A549 (cell line): ENCODE measurements at regions not wholly inside any gene's neighbourhood (a gene's known extent, or its start where the extent isn't known, plus 50 kb on each side); places are given as distances from the start of the nearest gene placed in this dataset.

Source experiments
- CEBPB ChIP-seq, 2 experiments: fragments of >200 bp in 1 of 2; sonication (Bioruptor Twin) in 1 of 2; formaldehyde crosslinking in 1 of 2; IDR thresholded peaks; 2 replicates each; pipeline ENCODE4 v1.6.1; 2012 to 2016
- EP300 ChIP-seq, 2 experiments: fragments of >200 bp; sonication (Bioruptor Twin); formaldehyde crosslinking; IDR thresholded peaks; 2 replicates in 1 of 2; 3 replicates in 1 of 2; pipeline ENCODE4 v1.6.1; 2016 to 2017
- FOSL2 ChIP-seq, 2 experiments: fragments of 450-650 bp in 1 of 2; fragments of >200 bp in 1 of 2; sonication (Bioruptor Twin) in 1 of 2; formaldehyde crosslinking; IDR thresholded peaks; 2 replicates each; pipeline versions ENCODE4 v1.5.0 to v1.6.1; 2016 to 2020; ENCODE audit warnings: mild to moderate bottlenecking in 1 of 2, moderate library complexity in 1 of 2
- JUN ChIP-seq, 2 experiments: fragments of >200 bp; sonication (Bioruptor Twin); formaldehyde crosslinking; IDR thresholded peaks; 2 replicates in 1 of 2; 3 replicates in 1 of 2; pipeline ENCODE4 v1.6.1; 2016 to 2017
- JUNB ChIP-seq: fragments of >200 bp; sonication (Bioruptor Twin); formaldehyde crosslinking; IDR thresholded peaks from 2 replicates; pipeline ENCODE4 v1.6.1; 2016
- MAZ ChIP-seq: fragments of 150-350 bp; IDR thresholded peaks from 2 replicates; pipeline ENCODE4 v1.6.1; 2014; ENCODE audit warnings: antibody characterized with exemption, low read depth, low read length, borderline replicate concordance
- NR3C1 ChIP-seq: fragments of >200 bp; sonication (Bioruptor Twin); formaldehyde crosslinking; IDR thresholded peaks from 3 replicates; pipeline ENCODE4 v1.6.1; 2017
- POLR2A ChIP-seq: IDR thresholded peaks from 2 replicates; pipeline ENCODE4 v1.6.1; 2012; ENCODE audit warnings: mild to moderate bottlenecking, low read length
- POLR2AphosphoS2 ChIP-seq: conservative IDR thresholded peaks from 2 replicates; pipeline ENCODE4 v1.6.1; 2012; ENCODE audit warnings: low read length, improper control_type of control experiment, inconsistent platforms
- RNF2 ChIP-seq: fragments of 200-600 bp; sonication (generic); IDR thresholded peaks from 2 replicates; pipeline ENCODE4 v1.6.1; 2016; ENCODE audit warnings: low read depth, mild to moderate bottlenecking, antibody characterized with exemption, moderate library complexity, borderline replicate concordance
- ZSCAN20 ChIP-seq: fragments of 250-450 bp; sonication (Bioruptor Pico); IDR thresholded peaks from 2 replicates; pipeline ENCODE4 v1.8.0; 2022; ENCODE audit warnings: mild to moderate bottlenecking, moderate library complexity
- TF ChIP-seq, protein P1 (sequence below): fragments of >200 bp; sonication (Bioruptor Twin); formaldehyde crosslinking; IDR thresholded peaks from 3 replicates; pipeline ENCODE4 v1.5.1; 2016
- TF ChIP-seq, protein P2 (sequence below): IDR thresholded peaks from 2 replicates; pipeline ENCODE4 v1.6.1; 2012
- TF ChIP-seq, protein P3 (sequence below): fragments of 200-600 bp; sonication (generic); IDR thresholded peaks from 2 replicates; pipeline ENCODE4 v1.6.1; 2016; ENCODE audit warnings: antibody characterized with exemption, mild to moderate bottlenecking, moderate library complexity

DNA sequence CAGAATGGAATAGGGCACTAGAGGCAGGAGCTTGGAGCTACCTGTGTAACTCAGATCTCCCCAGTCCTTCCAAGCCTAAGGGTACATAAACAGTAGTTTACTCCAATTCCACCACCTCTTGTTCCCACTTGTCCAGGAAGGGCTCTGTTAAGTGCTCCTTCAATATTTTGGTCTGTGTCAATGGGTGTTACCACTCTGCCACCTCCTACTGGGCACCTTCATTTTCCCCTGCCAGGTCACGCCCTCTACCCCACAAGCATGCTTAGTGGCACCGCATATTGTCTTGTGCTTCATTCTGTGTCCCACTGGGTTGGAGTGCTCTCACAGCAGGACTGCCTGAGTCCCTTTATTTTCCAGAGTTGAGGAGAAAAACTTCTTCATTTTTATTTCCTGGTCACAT lies 459.8 kb downstream of the ARHGEF28 start:
- TF ChIP-seq, protein P1, sequence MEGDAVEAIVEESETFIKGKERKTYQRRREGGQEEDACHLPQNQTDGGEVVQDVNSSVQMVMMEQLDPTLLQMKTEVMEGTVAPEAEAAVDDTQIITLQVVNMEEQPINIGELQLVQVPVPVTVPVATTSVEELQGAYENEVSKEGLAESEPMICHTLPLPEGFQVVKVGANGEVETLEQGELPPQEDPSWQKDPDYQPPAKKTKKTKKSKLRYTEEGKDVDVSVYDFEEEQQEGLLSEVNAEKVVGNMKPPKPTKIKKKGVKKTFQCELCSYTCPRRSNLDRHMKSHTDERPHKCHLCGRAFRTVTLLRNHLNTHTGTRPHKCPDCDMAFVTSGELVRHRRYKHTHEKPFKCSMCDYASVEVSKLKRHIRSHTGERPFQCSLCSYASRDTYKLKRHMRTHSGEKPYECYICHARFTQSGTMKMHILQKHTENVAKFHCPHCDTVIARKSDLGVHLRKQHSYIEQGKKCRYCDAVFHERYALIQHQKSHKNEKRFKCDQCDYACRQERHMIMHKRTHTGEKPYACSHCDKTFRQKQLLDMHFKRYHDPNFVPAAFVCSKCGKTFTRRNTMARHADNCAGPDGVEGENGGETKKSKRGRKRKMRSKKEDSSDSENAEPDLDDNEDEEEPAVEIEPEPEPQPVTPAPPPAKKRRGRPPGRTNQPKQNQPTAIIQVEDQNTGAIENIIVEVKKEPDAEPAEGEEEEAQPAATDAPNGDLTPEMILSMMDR, result no peak
- TF ChIP-seq RNF2 (no peak), POLR2AphosphoS2 (no peak), JUNB (no peak), POLR2A (no peak), JUN (IDR thresholded peaks at IDR 0.05) (no peak), MAZ (no peak), FOSL2 (IDR thresholded peaks at IDR 0.05) (no peak), FOSL2 (CRISPR knock-in tag; IDR thresholded peaks at IDR 0.05) (no peak), ZSCAN20 (CRISPR knock-in tag) (no peak), CEBPB (IDR thresholded peaks at IDR 0.05) (no peak), NR3C1 (no peak), EP300 (IDR thresholded peaks at IDR 0.05) (no peak)
- TF ChIP-seq, protein P2, sequence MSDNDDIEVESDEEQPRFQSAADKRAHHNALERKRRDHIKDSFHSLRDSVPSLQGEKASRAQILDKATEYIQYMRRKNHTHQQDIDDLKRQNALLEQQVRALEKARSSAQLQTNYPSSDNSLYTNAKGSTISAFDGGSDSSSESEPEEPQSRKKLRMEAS, result no peak
- TF ChIP-seq, protein P3, sequence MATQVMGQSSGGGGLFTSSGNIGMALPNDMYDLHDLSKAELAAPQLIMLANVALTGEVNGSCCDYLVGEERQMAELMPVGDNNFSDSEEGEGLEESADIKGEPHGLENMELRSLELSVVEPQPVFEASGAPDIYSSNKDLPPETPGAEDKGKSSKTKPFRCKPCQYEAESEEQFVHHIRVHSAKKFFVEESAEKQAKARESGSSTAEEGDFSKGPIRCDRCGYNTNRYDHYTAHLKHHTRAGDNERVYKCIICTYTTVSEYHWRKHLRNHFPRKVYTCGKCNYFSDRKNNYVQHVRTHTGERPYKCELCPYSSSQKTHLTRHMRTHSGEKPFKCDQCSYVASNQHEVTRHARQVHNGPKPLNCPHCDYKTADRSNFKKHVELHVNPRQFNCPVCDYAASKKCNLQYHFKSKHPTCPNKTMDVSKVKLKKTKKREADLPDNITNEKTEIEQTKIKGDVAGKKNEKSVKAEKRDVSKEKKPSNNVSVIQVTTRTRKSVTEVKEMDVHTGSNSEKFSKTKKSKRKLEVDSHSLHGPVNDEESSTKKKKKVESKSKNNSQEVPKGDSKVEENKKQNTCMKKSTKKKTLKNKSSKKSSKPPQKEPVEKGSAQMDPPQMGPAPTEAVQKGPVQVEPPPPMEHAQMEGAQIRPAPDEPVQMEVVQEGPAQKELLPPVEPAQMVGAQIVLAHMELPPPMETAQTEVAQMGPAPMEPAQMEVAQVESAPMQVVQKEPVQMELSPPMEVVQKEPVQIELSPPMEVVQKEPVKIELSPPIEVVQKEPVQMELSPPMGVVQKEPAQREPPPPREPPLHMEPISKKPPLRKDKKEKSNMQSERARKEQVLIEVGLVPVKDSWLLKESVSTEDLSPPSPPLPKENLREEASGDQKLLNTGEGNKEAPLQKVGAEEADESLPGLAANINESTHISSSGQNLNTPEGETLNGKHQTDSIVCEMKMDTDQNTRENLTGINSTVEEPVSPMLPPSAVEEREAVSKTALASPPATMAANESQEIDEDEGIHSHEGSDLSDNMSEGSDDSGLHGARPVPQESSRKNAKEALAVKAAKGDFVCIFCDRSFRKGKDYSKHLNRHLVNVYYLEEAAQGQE, result no peak
